ENCODE measurements at regions not wholly inside any gene's neighbourhood (a gene's known extent, or its start where the extent isn't known, plus 50 kb on each side); places are given as distances from the start of the nearest gene placed in this dataset.

DNA sequence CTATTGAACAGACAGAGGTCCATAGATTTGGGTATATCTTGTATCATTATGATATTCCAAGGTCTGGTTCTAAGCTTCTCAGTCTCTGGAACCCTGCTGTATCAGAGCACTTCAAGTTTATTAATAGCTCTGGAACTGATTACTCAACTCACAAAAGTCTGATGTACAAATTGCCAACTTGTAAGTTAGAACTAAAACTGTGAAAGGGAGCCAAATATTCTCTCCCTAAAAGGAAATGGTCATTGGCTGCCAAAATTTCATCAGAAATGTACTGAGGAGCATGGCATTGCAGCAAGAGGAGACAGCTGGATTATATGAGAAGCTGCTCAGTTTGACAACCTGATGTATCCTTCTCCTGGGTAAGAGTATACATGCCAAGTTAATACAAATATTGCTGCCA lies 828.8 kb upstream of the SEL1L start:
- no peak for DNase-seq (ENCODE audit: low read depth)

DNA sequence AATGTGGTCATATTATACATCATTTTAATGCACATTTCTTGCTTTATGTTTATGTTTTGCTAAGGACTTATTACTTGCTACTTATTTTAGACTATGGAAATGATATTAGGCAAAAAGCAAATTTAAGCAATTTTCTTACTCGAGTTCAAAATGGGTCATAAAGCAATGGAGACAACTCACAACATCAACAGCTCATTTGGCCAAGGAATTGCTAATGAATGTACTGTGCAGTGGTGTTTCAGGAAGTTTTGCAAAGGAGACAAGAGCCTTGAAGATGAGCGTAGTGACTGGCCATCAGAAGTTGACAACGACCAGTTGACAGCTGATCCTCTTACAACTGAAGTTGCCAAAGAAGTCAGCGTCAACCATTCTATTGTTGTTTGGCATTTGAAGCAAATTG lies 831.8 kb upstream of the SEL1L start:
- no peak for DNase-seq (ENCODE audit: low read depth)

DNA sequence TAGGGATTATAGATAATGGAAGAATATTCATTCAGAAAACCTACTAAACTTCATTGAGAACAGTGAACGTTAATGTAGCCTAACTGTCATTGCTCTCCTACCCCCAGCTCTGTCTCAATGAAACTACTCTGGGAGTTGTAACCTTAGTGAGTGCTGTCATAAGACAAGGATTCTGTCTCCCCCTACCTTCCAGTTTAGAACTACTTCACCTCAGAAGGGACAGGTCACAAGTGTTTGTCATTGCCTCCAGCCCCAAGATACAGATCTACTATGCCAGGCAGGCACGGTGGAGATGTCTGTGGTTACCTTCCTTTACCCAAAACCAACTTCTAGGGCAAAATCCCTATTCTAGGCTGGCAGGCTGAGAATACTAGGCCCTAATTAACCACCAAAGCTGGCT lies 833.1 kb upstream of the SEL1L start:
- no peak for DNase-seq (ENCODE audit: low read depth)

DNA sequence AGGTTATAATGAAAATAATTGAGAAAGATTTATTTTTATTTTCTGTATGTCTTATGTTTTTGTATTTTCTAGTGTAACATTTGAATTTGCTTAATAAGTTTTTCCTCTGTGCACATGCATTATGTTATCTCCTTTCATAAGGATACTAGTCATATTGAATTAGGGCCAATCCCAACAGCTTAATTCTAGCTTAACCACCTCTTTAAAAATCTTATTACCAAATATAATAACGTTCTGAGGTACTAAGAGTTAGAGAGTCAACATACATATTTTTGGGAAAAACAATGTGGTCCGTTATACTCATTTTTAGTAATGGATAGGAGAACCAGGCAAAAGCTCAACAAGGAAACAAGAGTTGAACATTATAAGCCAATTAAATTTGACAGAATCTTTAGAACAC lies 845.6 kb upstream of the SEL1L start:
- DNase-seq (ENCODE audit: low read depth), result no peak

DNA sequence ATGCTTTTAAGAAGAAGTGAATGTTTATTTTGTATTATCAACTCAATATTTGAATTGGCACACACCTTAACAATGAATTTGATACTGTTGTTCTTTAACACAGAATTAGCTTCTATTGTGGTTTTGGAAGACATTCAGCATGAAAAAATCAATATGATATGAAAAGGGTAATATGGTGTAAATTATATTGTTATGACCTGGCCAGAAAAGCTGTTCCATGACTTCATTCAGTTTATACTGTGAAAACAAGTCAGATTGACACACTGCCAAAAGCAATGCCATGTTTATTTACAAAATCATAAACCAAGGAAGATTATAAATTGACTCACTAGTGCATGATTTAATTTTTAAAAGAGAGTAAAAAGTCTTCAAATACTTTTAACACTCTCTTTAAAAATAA lies 851.4 kb upstream of the SEL1L start:
- DNase-seq (ENCODE audit: low read depth), result no peak

DNA sequence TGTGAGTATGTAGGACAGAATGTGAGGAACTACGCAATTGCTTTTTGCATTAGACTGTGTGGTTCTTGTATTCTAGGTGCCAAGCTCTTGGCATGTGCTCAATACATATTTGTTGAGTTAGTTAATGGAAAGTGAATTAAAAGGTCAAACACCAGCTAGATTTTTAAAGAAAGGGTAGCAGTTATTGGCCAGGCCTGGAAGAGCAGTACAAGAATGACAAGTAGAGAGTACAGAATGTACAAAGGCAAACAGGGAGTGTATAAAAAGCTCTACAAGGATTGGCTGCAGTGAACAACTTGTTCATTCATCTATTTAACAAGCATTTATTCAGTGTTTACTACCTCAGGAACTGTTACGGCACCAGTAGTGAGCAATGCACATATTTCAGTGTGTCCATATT lies 854.0 kb upstream of the SEL1L start:
- no peak for DNase-seq (ENCODE audit: low read depth)

DNA sequence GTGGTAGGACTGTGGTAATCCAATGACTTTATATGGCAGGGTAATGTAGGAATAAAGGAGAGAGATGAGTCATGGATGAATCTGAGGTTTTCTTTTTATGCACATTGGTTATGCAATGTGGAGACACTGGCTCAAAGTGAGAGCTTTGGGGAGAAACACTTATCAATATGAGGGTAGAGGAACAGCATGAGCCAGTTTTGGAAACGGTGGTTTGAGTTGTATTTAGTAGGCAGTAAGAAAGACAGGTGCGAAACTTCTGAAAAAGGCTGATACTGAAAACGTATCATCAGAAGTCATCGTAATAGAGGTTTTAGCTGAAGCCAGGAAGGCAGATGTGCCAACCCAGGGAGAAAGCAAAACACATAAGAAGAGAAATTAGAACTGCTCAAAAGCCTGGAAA lies 854.8 kb upstream of the SEL1L start:
- no peak for DNase-seq (ENCODE audit: low read depth)

DNA sequence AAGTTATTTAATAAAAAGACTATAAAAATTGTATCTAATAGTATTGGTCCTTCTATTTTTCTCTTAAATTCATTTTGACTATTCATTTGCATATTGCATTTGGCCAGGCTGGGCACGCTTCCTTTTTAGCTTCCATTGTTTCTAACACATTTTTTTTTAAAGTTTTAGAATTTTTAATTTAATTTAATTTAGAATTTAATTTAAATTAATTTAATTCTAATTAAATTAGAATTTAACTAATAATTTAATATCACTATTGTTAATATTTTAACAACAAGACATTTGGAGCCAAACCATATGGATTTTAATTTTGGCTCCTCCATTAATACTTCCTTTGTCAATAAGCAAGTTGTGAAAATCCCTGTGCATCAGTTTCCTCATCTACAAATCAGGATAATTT lies 856.9 kb upstream of the SEL1L start:
- DNase-seq (ENCODE audit: low read depth), result no peak

DNA sequence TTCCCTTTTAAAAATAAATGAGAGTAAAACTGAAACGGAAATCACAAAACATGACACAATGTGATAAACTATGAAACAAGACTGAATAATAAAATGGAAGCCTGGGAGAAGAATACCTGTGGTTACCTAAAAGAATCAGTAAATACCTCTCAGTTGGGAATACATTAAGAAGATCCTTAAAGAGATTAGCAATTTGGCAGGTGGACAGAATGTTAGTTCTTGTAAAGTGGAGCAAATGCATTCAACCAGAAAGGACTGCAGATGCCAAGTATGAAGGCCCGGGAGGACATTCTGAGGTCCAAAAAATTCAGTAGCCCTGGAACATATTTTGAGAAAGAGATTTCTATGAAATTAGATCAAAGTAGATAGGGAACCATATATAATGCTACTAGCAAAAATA lies 861.3 kb upstream of the SEL1L start:
- no peak for DNase-seq (ENCODE audit: low read depth)

DNA sequence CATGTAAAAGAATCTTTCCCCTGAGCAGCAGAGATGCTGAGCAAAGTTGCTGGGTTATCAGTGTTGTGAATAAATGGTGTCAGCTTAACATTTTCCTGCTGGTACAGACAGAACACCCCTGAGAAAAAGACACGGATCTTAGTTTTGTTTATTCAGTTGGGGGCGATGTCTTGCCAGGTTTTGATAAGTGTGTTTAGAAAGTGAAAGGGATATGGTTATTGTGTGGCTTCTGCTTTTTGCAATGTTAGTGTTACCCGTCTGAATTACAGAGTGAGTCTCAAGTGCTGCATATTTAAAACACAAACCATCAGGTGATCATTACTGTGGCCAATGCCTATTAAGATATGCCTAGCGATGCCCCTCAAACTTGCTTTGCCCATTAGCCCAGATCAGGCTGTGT lies 864.6 kb upstream of the SEL1L start:
- DNase-seq (ENCODE audit: low read depth), result no peak

DNA sequence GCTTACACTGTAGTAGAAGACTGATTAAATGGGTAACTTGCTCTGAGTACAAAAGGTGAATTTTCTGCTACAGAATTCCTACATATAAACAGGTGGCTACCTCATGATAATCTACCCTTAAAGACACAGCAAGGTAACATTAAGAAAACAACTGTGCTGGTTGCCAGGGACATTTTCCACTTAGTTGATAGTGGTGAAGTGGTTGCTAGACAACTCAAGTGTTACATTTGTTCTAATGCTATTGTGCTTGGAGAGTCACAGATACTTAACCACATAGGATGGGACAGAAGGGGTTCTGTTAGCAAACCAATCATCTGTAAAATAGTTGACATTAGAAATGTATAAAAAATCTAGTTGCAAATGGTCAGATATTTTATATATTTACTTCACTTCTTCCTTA lies 870.3 kb upstream of the SEL1L start:
- no peak for DNase-seq (ENCODE audit: low read depth)

DNA sequence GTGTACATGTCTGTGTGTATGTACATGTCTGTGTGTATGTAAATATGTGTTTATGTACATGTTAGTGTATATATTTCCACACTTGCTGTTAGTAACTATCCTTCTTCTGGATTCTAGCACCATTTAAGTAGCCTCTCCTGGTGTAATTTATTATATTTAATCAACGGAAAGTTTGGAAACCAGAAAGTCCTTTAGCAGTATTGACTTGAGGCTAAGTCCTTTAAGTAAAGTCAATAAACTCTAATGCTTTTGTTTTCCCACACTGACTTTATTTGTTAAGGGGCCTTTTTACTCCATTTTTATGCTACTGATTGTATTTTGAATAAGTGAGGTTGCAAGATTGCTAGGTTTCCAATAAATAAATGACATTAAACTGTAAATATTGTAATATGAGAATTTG lies 876.4 kb upstream of the SEL1L start:
- no peak for DNase-seq (ENCODE audit: low read depth)

DNA sequence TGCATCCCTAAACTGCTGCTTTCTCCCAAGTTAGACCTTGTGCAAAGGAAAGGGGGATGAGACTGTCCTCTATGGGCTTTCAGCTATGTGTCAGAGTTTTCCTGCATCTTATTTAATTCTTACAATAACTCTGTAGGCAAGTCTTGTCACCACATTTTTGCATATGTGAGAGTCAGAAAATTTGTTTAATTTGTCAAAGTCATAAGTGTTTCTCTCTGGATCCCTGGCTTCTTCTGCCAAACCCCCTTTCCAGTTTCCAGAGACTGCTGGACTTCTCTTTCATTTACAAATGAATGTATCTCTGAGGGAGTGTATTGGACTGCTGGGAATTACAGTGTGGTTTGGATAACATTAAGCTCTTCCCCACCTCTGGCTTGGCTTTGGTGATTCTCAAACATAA lies 877.6 kb upstream of the SEL1L start:
- no peak for DNase-seq (ENCODE audit: low read depth)

DNA sequence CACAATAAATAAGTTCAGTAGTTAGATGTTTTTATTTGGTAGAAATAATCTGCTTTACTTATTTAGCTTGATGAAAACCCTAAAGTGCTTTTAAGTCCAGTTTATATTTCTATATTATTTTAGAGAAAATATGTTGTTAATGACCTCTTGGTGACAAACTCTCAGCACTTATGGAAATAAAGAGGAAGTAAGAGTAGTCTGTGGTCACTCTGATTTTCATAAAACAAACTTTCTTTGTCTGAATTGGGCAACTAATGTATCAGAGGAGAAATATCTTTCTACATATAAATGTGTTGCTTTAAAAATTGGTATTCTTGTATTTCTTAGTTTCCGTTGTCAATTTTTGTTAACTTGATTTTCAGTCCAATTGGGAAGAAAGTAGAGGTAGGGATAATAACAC lies 878.9 kb upstream of the SEL1L start:
- DNase-seq (ENCODE audit: low read depth), result no peak

DNA sequence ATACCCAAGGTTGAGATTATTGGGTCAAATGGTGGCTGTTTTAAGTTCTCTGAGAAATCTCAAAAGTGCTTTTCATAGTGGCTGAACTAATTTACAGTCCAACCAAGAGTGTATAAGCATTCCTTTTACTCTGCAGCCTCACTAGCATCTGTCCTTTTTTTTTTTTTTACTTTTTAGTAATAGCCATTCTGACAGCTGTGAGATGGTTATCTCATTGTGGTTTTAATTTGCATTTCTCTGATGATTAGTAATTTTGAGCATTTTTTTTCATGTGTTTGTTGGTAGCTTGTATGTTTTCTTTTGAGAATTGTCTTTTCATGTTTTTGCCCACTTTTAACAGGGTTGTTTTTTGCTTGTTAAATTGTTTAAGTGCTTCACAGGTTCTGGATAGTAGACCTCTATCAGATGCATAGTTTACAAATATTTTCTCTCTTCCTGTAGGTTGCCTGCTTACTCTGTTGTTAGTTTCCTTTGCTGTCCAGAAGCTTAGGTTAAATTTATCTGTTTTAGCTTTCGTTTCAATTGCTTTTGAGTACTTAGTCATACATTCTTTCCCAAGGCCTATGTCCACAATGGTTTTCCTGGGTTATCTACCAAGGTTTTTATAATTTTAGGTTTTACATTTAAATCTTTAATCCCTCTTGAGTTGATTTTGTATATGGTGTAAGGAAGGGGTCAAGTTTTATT lies 881.3 kb upstream of the SEL1L start:
- DNase-seq (ENCODE audit: low read depth), result no peak

DNA sequence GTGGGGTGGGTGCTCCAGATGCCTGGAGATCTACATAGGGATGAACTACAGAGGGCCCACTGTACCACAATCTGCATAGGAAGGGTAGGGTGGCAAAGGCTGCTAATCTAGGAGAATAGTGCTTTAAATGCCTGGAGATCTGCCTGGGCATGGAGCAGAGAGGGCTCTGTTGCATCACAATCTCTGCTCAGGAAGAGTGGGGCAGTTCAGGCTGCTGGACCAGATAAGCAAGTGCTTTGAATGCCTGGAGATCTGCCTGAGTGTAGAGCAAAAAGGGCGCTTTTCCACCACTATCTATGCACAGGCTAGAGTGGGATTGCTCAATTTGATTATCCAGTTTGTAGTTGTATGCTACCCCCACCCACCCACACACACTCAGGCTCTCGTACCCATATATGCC lies 886.3 kb upstream of the SEL1L start:
- DNase-seq (ENCODE audit: low read depth), result no peak

DNA sequence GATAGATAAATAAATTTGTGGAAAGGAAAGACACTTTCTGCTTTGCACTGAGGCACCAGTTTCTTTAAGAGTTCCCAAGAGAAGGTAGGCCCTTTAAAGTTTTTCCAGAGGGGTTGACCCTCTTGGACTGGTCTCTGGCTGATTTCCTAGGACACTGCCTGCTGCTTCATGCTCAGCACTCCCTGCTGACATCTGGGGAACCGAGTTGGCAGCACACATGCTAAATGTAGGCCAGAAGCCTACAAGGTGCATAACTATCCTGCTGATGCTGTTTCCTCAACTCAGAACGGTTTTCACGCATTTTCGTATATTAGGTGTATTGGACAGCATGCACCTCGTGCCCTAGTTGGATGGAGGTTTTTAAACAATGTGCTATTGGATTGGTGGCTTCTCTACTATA lies 887.2 kb upstream of the SEL1L start:
- no peak for DNase-seq (ENCODE audit: low read depth)

DNA sequence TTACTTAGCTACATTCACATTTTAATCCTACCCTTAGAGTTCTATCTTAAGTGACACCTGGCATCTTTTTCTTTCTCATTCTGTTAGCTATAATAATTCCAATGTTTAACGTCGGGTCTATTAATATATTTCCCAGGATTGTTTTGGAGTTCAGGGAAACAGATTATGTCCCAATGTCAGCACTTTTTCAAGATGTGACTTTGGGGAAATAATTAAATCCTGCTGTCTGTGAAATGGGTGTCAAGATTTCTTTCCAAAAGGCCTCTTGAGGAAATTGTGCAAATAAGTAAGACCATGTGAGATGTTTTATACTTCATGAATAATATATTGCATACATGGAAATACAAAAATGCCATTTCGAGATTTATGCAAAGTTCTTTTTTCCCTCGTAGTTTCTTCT lies 887.6 kb upstream of the SEL1L start:
- no peak for DNase-seq (ENCODE audit: low read depth)

DNA sequence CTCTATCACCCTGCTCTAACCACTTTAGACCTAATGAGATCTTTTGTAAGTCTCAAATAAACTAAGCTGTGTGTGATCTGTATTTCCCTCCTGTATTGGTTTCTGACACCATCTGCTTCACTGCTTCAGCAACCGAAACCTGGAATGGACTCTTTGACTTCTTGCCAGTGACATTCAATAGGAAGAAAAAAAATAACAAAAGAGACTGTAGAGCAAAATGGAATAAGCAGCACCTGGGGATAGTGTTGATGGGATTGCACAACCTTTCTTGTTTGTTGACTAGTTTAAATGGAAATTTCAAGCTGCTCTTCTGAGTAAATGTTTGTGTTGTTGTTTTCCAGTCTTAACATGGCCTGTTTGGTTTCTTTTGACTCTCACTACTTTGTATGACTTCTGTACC lies 888.6 kb upstream of the SEL1L start:
- no peak for DNase-seq (ENCODE audit: low read depth)

DNA sequence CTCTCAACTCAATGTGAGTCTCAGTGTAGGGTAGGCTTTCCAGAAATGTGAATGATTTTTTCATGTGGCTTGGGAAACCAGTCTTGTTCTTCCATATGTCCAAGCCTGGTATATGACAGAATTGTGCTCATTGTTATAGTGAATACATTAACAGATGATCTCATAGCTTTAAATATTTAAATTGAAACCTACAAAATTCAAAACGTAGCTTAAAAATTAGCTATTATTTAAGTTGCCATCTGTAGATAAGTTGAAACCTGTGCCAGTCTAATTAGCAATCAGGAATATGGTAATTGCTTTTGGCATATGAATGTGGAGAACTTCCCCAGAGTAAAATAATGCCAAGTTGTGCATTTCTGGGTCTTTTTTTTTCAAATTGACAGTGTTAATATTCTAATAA lies 891.6 kb upstream of the SEL1L start:
- DNase-seq (ENCODE audit: low read depth), result no peak

DNA sequence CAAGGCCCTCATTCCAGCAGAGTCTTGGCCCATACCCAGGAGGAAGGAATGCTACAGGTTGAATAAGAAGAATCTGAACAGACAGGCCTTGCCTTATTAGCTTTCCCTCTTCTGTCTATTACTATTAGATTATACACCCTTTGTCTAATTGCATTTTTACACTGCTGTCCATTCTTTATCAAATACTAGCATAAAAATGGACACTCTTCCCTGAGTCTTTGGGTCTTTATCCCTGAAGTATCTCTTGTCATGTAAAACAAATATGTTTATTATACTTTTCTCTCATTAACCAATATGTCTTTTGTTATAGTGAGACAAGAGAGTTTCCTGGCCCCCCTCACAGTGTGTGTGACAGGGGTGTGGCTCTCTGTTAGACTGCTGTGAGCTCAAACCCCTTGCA lies 897.4 kb upstream of the SEL1L start:
- no peak for DNase-seq (ENCODE audit: low read depth)

DNA sequence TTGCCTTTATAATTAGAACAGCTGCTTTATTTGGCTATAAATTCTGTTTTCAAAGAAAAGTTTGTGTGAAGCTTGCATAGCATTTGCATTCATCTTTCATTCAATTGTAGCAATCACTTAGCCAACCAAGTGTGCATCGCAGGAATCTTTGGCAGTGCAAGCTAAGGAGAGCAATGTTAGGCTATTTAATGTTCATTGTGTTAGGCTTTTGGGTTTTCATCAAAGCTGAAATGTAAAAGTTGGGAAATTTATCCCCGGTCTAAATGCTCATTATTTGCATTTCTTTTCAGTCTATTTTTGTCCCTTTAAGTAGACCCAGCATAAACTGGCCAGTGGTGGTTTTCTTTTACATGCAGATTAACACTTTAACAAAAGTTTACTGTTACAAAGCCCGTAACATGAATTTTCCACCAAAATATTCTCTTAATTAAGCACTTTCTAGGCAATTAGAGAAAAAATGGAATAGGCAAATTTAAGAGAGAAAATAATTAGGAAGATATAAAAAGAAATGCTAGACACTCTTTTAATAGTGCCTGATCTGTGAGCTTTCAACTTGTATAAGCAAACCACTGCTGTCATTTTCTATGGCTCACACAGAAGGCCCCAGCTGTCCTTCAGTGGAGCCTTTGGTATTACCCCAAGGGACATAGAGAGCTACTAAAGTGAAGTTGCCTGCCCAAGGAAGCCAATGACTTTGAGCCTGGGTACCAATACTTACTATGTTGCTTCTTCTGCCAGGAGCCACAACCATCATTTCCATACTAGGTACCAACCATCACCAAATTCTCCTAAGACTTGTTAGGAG lies 898.9 kb upstream of the SEL1L start:
- DNase-seq (ENCODE audit: low read depth), result no peak

DNA sequence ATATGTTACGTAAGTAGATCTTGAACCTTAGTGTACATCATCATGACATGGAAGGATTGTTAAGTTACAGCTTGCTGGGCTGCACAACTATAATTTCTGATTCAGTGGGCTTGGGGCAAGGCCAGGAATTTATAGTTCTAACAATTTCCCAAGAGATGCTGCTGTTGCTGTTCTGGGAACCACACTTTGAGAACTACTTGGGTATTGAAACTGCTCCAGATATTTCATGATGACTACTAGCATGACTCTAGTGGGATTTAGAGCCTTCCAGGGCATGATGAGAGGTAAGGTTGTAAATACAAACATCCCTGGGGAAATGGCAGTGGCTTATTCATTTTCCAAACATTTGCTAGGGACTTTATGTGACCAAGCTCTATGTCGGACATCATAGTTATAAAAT lies 904.8 kb upstream of the SEL1L start:
- no peak for DNase-seq (ENCODE audit: low read depth)

DNA sequence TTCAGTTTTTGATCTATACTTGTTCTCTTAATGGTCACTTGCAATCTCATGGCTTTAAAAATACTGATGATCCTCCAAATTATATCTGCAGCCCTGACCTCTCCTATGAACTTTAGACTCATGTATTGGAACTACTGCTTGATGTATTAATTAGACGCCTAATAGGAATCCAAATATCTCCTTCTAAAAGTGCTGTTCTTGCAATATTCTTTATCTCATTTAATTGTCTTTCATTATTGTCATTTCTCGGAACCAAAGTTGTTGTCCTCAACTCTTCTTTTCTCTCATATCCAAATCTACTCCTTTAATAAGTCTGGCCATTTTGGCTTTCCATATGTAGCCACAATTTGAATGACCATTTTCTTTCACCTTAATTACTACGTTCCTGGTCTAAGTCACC lies 907.6 kb upstream of the SEL1L start:
- no peak for DNase-seq (ENCODE audit: low read depth)

Data from T follicular helper cell (primary cell).